HG02763 (cell line): ENCODE measurements at regions not wholly inside any gene's neighbourhood (a gene's known extent, or its start where the extent isn't known, plus 50 kb on each side); places are given as distances from the start of the nearest gene placed in this dataset.

Source experiments
- ATAC-seq: cut with Tn5 transposase; IDR thresholded peaks from one replicate; pipeline ENCODE4 v1.9.1; 2021; ENCODE audit warnings: mild to moderate bottlenecking, moderate library complexity; ENCODE audit not compliant: unreplicated experiment

GRCh38 chr4:185966997-185967775 is 101.8 kb upstream of the TLR3 start:
- no peak for ATAC-seq

DNA sequence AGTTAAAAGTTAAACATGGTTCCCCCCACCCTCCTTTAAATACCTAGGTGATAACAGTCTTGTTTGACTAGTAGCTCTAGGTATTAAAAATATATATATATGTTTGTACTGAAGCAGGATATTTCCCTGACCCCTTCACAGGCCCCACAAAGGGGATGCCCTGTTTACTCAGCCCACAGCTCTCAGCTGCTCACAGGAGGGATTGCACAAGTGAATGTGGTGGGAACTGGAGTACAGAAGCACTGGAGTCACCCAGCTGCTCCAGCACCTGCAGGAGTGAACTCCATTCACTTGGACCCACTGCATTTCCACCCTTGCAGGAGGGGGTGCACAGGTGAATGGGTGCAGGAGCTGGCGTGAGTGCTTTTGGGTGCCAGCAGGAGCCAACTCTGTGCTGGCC is 99.3 kb upstream of the TLR3 start:
- ATAC-seq = no peak

DNA sequence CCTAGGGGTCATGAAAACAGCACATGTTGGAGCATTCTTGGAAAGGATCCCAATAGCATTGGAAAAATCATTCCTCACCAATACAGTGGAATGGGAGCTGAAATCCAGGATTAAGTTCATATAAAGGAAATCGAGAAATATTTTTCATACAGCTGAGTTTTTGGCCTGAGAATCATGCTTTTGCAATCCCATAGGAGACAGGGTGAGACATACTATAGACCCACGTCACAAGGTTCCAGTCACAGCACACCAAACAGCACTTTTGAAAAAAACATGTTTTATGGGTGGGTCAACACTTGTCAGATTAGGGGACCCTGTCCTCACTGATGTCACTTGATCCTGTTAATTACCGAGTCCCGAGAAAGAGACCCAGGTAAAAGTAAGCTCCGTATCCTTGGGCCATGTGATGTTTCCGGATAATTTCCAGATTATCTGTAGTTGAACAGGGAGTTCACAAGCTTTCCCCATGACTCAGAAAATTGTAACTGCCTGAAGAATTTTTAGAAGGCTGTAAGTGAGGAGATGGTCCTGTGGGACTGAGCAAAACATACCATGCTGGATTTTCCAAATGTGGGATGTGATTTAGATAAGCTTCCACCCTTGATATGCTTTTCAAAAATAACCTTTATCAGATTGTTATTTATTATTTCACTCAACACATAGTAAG is 80.9 kb upstream of the TLR3 start:
- no peak for ATAC-seq

- no peak for ATAC-seq
Measured at GRCh38 chr4:185991770-185992169, 77.2 kb upstream of the TLR3 start.

DNA sequence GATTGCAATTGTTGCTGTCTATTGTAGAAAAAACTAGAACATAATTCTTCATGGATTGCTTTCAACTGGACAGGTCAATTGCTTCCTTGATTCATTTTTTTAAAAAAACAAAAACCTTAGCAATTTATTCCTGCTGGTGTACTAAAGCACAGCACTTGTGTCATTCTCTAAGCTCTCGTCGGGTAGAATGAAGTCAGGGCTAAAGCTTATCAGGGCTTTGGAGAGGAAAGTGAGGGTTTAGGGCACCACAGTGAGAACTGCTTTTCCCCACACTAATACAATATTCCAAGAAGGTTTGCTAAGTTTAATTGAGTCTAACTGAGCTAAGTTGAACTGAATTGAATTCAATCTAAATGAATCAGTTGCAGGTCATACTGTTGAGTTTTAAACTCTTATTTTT is 76.4 kb upstream of the TLR3 start:
- ATAC-seq = no peak

DNA sequence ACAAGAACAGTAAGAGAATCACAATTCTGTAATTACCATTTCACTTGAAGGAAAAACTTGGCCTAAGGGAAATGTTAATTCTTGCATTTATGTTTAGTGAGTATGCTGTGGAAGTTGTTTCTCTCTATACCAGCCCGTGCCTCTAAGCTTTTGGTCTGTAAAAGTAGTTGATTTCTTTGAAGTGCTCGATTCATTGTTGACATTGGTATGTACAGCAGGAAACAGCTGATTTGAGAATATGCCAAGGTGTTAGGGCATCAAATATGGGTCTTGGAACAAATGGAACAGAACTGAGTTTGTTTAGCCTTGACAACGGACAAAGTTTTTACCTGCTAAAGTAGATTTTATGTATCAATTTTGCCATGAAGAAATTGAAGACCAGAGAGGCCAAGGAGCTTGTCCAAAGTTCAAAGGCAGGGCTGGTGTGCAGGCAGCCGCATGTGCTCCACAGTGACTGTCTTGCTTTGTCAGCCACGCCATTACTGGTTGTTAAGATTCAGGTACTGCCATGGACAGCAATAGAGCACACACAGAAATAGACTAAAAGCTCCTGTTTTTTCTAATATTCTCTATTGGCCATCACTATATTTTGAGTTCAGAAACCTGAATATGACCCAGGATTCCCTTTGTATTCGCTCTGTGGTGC is 75.5 kb upstream of the TLR3 start:
- no peak for ATAC-seq

DNA sequence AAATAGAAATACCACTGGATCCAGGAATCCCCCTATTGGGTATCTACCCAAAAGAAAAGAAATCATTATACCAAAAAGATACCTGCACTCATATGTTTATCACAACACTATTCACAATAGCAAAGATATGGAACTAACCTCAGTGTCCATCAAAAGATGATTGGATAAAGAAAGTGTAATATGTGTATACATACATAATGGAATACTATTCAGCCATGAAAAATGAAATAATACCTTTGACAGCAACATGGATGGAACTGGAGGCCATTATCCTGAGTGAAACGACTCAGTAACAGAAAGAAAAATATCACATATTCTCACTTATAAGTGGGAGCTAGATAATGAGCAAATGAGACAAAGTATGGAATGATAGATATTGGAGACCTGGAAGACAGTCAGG is 74.2 kb upstream of the TLR3 start:
- ATAC-seq = no peak

GRCh38 chr4:185995665-185996064 is 73.3 kb upstream of the TLR3 start:
- ATAC-seq = no peak

DNA sequence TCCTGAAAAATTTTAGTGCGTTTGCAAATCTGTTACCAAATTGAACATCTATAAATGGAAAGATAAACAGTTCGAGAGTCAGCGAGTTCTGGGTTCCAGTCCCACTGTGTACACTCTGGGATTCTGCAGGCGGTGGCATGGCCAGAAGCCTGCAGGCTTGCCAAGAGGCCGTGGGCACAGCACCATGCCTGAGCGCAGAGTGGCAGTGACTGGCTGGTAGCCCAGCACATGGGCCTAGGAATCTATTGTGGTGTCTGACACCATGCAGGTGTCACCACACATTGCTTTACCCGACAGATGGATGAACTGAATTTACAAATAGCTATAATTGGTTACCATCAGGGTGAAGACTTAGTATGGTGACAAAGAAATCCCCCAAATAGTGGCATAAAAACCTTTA is 71.7 kb upstream of the TLR3 start:
- ATAC-seq = no peak

- no peak for ATAC-seq
Measured at GRCh38 chr4:185998791-185999190, 70.2 kb upstream of the TLR3 start.

DNA sequence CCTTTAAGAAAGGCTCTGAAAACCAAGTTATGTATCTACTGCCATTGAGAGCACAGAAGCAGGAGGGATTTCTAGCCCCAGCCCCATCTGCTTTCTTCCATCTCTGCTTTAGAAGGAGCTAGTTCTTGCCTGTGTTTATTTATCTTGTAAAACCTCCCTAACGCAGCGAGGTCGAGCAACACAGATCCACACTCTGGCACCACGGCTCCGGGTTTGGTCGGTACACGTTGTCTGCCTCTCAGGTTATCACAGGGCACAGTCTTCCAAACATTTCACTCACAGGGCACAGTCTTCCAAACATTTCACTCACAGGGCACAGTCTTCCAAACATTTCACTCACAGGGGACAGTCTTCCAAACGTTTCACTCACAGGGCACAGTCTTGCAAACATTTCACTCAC is 69.7 kb upstream of the TLR3 start:
- ATAC-seq = no peak

- no peak for ATAC-seq
Measured at GRCh38 chr4:186002853-186003252, 66.1 kb upstream of the TLR3 start.

- no peak for ATAC-seq
Measured at GRCh38 chr4:186003746-186004145, 65.2 kb upstream of the TLR3 start.

DNA sequence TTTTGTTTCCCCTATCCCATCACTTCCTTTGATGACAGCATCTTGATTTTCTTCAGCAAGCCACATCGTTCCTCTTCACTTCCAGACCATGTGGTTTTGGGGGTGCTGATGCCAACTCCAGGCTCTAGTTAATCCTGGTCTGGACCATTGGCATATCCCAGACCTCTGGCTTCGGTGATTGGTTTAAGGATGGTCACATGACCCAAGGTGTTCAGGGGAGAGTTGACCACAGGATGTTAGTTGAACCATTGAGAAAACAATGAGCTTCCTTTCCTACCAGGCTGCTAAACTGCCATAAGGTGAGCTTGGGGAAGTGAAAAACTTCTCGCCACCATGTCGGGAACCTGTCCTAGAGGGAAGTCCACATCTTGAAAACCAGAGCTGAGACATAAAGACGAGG is 60.9 kb upstream of the TLR3 start:
- ATAC-seq = no peak

- no peak for ATAC-seq
Measured at GRCh38 chr4:186009976-186010375, 59.0 kb upstream of the TLR3 start.

GRCh38 chr4:186010821-186011220 is 58.1 kb upstream of the TLR3 start:
- ATAC-seq = no peak

DNA sequence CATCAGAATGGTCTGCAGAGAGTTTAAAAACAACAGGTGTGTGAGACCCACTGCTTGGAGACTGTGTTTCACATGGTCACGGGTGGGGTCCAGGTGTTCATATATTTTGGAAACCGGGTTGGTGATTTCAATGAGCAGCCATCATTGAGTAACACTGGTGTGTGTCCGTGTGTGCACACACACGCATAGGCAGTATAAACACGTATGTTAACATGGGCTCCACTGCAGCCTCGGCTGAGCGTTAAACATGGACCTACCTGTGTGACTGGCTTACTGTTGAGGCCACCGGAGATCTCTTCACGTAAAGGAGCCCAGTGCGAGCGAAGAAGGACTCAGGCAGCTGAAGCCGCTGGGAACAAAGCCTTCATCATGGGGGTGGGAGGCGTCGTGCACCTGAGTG is 56.9 kb upstream of the TLR3 start:
- ATAC-seq = no peak

DNA sequence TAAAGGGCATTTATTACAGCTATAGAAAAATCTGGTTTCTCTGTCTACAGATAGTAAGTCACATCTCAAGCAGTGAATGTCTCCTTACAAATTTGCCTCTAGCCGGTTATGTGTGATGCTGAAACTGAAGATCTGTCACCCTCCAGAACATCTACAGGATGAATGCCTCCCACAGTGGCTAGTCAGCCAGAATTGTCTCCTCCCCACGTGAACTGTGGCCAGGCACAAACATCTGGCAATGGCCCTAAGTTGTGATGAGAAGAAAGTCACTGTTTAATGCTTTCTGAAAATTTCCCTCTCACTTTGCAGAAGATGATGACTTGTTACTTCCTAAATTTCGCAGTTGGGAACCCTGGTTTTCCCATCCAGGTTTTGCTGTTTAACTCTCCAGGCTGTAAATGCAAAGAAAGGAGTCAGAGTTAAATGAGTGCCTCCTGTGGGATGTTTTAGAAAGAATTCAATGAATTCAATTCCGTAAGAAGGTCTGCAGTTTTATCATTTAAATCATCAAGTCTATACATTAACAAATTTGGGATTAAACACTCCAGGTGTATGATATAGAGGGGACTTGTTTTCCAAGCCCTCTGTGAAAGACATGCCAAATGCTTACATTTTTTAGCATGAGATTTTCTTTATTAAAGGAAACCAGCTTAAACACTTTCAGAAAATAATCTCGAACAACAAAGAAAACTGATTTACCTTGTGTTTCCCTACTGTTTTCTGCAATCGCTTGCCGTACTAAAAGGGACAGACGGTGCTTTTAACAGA is 55.4 kb upstream of the TLR3 start:
- ATAC-seq = no peak

DNA sequence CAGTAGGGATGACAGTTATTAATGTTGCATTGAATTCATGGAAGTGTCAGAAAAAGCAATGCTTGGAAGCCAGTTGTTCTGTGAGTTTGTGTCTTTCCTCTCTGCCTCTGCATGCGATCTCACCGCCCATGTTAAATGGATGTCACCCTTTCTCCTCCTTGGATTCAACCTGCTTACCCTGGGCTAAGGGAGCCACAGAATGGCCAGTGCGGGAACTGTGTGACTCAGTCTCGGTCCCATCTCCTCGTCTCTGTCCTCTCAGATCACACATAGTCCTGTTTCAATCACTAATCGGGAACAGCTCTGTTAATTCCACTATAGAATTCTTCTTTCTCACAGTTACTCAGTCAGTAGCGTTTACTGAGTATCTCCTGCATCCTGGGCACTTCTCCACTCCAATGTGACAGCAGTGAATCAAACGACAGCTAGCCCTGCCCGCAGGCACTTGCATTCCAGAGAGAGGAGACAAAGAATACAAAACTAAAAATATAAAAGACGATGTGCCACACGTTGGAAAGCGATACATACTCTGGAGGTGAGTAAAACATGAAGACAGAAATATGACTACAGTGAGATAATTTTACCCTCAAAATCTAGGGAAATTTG is 53.6 kb upstream of the TLR3 start:
- no peak for ATAC-seq

DNA sequence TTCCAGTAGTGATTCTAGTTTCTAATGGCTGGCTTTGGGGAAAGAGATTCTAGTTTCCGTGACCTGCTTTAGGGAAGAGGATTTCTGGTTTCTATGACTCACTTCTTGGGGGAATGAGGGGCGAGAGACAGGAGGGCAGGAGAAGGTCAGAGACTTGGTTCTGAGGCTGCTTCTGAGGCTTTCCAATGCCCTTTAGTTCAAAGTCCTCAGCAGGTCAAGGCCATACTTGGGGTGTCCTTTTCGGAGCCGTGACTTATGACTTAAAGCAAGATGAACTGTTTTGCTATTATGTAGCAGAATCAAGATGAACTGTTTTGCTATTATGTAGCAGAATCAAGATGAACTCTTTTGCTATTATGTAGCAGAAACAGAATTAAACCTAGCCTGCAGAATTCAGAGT is 52.2 kb upstream of the TLR3 start:
- no peak for ATAC-seq

DNA sequence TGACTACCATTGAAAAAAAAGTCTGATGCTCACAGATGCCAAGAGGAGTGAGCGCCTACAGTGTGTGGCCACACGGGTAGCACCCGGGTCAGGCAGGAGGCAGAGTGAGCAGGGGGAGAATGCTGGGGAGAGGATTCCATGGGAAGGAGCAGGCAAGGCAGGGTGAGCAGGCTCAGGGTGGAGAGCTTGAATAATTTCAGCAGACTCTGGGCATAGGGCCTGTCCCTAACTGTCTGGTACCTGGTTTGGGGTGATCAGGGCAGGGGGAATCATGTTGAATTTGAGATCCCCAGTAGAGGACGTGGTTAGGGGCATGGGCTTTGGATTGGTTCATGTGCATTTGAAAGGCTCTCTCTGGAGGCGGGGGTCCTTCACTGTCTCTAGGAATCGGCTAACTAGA is 51.2 kb upstream of the TLR3 start:
- ATAC-seq = no peak
